ENCODE measurements at regions not wholly inside any gene's neighbourhood (a gene's known extent, or its start where the extent isn't known, plus 50 kb on each side); places are given as distances from the start of the nearest gene placed in this dataset.

DNA sequence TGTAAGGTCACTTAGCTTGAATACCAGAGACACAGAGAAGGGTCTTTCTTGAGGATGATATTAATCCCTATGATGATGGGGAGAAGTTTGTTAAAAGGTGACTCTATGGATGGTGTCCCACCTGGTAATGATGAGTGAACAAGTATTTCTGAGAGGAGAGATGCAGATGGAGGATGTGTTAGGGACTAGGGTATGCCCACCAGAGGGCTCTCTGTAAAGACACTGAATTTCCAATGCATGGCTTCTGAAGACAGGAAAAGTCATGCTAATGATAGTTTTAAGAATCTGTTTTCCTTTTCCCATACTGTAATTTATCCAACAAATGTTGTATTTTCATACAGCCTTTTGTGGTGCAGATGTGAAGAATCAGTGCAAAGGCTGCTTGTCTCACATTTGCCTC, 1250.9 kb upstream of the CELF2 start:
- ChIA-PET RAD21 (ENCODE audit: unreplicated experiment) (no interaction called here), SMC1A (ENCODE audit: uncharacterized antibody, unreplicated experiment) (no interaction called here), POLR2A (no interaction called here), CTCF (no interaction called here)
- H3K27ac ChIP-seq (ENCODE audit: control insufficient read depth, insufficient read depth) = no peak overlapping the region
- no peaks in the 10 kb centered on the region for H3K9me3 ChIP-seq (replicated peaks; ENCODE audit: control insufficient read depth, insufficient read depth, low read length)
- no peaks in the 10 kb centered on the region for H3K79me2 ChIP-seq (ENCODE audit: control insufficient read depth, insufficient read depth, low read length)
- no peaks in the 10 kb centered on the region for H3K4me1 ChIP-seq (ENCODE audit: control insufficient read depth, insufficient read depth, low read length)
- no peak for ATAC-seq
- H3K4me2 ChIP-seq (ENCODE audit: control insufficient read depth, insufficient read depth) = no peak overlapping the region
- H3K4me3 ChIP-seq = no peak overlapping the region
- no peaks in the 10 kb centered on the region for H3K27me3 ChIP-seq (replicated peaks in 1 of 2; ENCODE audit: control insufficient read depth in 2 of 2, insufficient read depth in 2 of 2, low read length in 1 of 2)
- in situ Hi-C loops (cut with MboI) = no loop called here
- no TSS peak for BruUV-seq (replicated peaks)
- H2AFZ ChIP-seq (ENCODE audit: control insufficient read depth, low read depth, low read length) = no peak overlapping the region
- no peak overlapping the region for H3K9ac ChIP-seq (ENCODE audit: control insufficient read depth, insufficient read depth, low read length)
- intact Hi-C loops (cut with micrococcal nuclease; ENCODE audit: unreplicated experiment) = no loop called here
- TF ChIP-seq BCL11A (IDR thresholded peaks at IDR 0.05; ENCODE audit: low read depth, low read length) (no peak), ATF7 (IDR thresholded peaks at IDR 0.05; ENCODE audit: low read depth) (no peak), STAT3 (IDR thresholded peaks at IDR 0.05; ENCODE audit: low read depth, low read length) (no peak), ZNF384 (IDR thresholded peaks at IDR 0.05; ENCODE audit: borderline replicate concordance, low read depth, low read length) (no peak), RAD21 (IDR thresholded peaks at IDR 0.05; ENCODE audit: insufficient read depth, low read depth, low read length) (no peak), NFIC (IDR thresholded peaks at IDR 0.05; ENCODE audit: low read depth, low read length) (no peak), RELA (IDR thresholded peaks at IDR 0.05; ENCODE audit: borderline replicate concordance, partially characterized antibody) (no peak), IKZF1 (conservative IDR thresholded peaks at IDR 0.05) (no peak), HDGF (IDR thresholded peaks at IDR 0.05) (no peak), EP300 (IDR thresholded peaks at IDR 0.05; ENCODE audit: borderline replicate concordance in 1 of 2, control insufficient read depth in 1 of 2, low read depth in 2 of 2, low read length in 2 of 2) (no peak), SPI1 (IDR thresholded peaks at IDR 0.05; ENCODE audit: borderline replicate concordance, insufficient read depth, low read depth, low read length) (no peak), CEBPB (IDR thresholded peaks at IDR 0.05; ENCODE audit: borderline replicate concordance in 1 of 2, low read depth in 2 of 2, low read length in 2 of 2) (no peak), RBBP5 (conservative IDR thresholded peaks at IDR 0.05) (no peak), JUND (IDR thresholded peaks at IDR 0.05; ENCODE audit: low read depth, low read length) (no peak), MYC (IDR thresholded peaks at IDR 0.05; ENCODE audit: insufficient read depth, insufficient read length, insufficient replicate concordance, low read length, severe bottlenecking) (no peak)
- TF ChIP-seq, protein P1, sequence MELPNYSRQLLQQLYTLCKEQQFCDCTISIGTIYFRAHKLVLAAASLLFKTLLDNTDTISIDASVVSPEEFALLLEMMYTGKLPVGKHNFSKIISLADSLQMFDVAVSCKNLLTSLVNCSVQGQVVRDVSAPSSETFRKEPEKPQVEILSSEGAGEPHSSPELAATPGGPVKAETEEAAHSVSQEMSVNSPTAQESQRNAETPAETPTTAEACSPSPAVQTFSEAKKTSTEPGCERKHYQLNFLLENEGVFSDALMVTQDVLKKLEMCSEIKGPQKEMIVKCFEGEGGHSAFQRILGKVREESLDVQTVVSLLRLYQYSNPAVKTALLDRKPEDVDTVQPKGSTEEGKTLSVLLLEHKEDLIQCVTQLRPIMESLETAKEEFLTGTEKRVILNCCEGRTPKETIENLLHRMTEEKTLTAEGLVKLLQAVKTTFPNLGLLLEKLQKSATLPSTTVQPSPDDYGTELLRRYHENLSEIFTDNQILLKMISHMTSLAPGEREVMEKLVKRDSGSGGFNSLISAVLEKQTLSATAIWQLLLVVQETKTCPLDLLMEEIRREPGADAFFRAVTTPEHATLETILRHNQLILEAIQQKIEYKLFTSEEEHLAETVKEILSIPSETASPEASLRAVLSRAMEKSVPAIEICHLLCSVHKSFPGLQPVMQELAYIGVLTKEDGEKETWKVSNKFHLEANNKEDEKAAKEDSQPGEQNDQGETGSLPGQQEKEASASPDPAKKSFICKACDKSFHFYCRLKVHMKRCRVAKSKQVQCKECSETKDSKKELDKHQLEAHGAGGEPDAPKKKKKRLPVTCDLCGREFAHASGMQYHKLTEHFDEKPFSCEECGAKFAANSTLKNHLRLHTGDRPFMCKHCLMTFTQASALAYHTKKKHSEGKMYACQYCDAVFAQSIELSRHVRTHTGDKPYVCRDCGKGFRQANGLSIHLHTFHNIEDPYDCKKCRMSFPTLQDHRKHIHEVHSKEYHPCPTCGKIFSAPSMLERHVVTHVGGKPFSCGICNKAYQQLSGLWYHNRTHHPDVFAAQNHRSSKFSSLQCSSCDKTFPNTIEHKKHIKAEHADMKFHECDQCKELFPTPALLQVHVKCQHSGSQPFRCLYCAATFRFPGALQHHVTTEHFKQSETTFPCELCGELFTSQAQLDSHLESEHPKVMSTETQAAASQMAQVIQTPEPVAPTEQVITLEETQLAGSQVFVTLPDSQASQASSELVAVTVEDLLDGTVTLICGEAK (IDR thresholded peaks at IDR 0.05; ENCODE audit: borderline replicate concordance) = no peak
- TF ChIP-seq, protein P2, sequence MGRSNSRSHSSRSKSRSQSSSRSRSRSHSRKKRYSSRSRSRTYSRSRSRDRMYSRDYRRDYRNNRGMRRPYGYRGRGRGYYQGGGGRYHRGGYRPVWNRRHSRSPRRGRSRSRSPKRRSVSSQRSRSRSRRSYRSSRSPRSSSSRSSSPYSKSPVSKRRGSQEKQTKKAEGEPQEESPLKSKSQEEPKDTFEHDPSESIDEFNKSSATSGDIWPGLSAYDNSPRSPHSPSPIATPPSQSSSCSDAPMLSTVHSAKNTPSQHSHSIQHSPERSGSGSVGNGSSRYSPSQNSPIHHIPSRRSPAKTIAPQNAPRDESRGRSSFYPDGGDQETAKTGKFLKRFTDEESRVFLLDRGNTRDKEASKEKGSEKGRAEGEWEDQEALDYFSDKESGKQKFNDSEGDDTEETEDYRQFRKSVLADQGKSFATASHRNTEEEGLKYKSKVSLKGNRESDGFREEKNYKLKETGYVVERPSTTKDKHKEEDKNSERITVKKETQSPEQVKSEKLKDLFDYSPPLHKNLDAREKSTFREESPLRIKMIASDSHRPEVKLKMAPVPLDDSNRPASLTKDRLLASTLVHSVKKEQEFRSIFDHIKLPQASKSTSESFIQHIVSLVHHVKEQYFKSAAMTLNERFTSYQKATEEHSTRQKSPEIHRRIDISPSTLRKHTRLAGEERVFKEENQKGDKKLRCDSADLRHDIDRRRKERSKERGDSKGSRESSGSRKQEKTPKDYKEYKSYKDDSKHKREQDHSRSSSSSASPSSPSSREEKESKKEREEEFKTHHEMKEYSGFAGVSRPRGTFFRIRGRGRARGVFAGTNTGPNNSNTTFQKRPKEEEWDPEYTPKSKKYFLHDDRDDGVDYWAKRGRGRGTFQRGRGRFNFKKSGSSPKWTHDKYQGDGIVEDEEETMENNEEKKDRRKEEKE (IDR thresholded peaks at IDR 0.05) = no peak
- TF ChIP-seq, protein P3, sequence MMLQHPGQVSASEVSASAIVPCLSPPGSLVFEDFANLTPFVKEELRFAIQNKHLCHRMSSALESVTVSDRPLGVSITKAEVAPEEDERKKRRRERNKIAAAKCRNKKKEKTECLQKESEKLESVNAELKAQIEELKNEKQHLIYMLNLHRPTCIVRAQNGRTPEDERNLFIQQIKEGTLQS (IDR thresholded peaks at IDR 0.05; ENCODE audit: borderline replicate concordance, extremely low read depth, low read depth, low read length) = no peak
- no peaks in the 10 kb centered on the region for H3K36me3 ChIP-seq (ENCODE audit: control insufficient read depth in 2 of 2, insufficient read depth in 2 of 2, low read length in 1 of 2)
- no peaks in the 10 kb centered on the region for H4K20me1 ChIP-seq (ENCODE audit: control insufficient read depth, insufficient read depth)
- FAIRE-seq = no peak
- no peak for DNase-seq (ENCODE audit: low read depth, low spot score)
